GM23338 (cell line): ENCODE measurements at regions not wholly inside any gene's neighbourhood (a gene's known extent, or its start where the extent isn't known, plus 50 kb on each side); places are given as distances from the start of the nearest gene placed in this dataset.
A peak's percentile ranks its signal among the peaks of the same experiment; 100 is the strongest.

Experiments
- ATAC-seq: fragments of 200-7000 bp; cut with Tn5 transposase; 3 replicates; pipeline ENCODE4 v1.9.1; 2020
- DNase-seq: peaks from one replicate; pipeline ENCODE4 v3.0.0-alpha.2; 2015; ENCODE audit warnings: low spot score
- H2AFZ ChIP-seq: fragments of 200-600 bp; sonication (generic); 2 replicates; pipeline ENCODE4 v1.8.0; 2016; ENCODE audit warnings: antibody characterized with exemption, mild to moderate bottlenecking, moderate library complexity
- H3F3A ChIP-seq: fragments of 200-600 bp; sonication (generic); replicated peaks from 2 replicates; pipeline ENCODE4 v1.8.0; 2017; ENCODE audit warnings: antibody characterized with exemption, mixed run types, low read depth
- H3K27ac ChIP-seq: fragments of 200-600 bp; sonication (generic); 2 replicates; pipeline ENCODE4 v1.6.1; 2016; ENCODE audit warnings: low read depth
- H3K27me3 ChIP-seq: fragments of 200-600 bp; sonication (generic); 2 replicates; pipeline ENCODE4 v1.8.0; 2016; ENCODE audit warnings: mild to moderate bottlenecking, mixed run types, moderate library complexity; ENCODE audit not compliant: insufficient read depth
- H3K36me3 ChIP-seq: fragments of 200-600 bp; sonication (generic); 2 replicates; pipeline ENCODE4 v1.8.0; 2016; ENCODE audit warnings: mild to moderate bottlenecking; ENCODE audit not compliant: insufficient read depth
- H3K4me1 ChIP-seq: fragments of 200-600 bp; sonication (generic); 2 replicates; pipeline ENCODE4 v1.8.0; 2016; ENCODE audit warnings: mild to moderate bottlenecking, moderate library complexity; ENCODE audit not compliant: insufficient read depth
- H3K4me2 ChIP-seq: fragments of 200-600 bp; sonication (generic); 2 replicates; pipeline ENCODE4 v1.7.1; 2017; ENCODE audit warnings: mixed run types
- H3K4me3 ChIP-seq: fragments of 200-600 bp; sonication (generic); 2 replicates; pipeline ENCODE4 v1.6.1; 2016; ENCODE audit warnings: mixed run types
- H3K79me2 ChIP-seq: fragments of 200-600 bp; sonication (generic); replicated peaks from 2 replicates; pipeline ENCODE4 v1.8.0; 2017; ENCODE audit warnings: mild to moderate bottlenecking; ENCODE audit not compliant: insufficient read depth
- H3K9me2 ChIP-seq: fragments of 200-600 bp; sonication (generic); 2 replicates; pipeline ENCODE4 v1.8.0; 2017; ENCODE audit not compliant: insufficient read depth
- H4K20me1 ChIP-seq: fragments of 200-600 bp; sonication (generic); replicated peaks from 2 replicates; pipeline ENCODE4 v1.8.0; 2017; ENCODE audit warnings: mild to moderate bottlenecking; ENCODE audit not compliant: insufficient read depth
- H3K27ac Mint-ChIP-seq: 2 replicates; pipeline ENCODE4 v1.8.0; 2020; ENCODE audit warnings: inconsistent platforms, mild to moderate bottlenecking, moderate library complexity, mixed read lengths
- H3K27me3 Mint-ChIP-seq: 3 replicates; pipeline ENCODE4 v1.8.0; 2022; ENCODE audit warnings: low read depth, mild to moderate bottlenecking, moderate library complexity, mixed read lengths, inconsistent platforms; ENCODE audit not compliant: insufficient read depth, poor library complexity
- H3K36me3 Mint-ChIP-seq: 3 replicates; pipeline ENCODE4 v1.8.0; 2021; ENCODE audit warnings: low read depth, mild to moderate bottlenecking, inconsistent platforms, moderate library complexity, mixed read lengths
- H3K4me1 Mint-ChIP-seq: 3 replicates; pipeline ENCODE4 v1.8.0; 2020; ENCODE audit warnings: mild to moderate bottlenecking, inconsistent platforms, mixed read lengths
- H3K4me3 Mint-ChIP-seq: 3 replicates; pipeline ENCODE4 v1.8.0; 2021; ENCODE audit warnings: moderate library complexity, mild to moderate bottlenecking, inconsistent platforms, mixed read lengths
- H3K9me3 Mint-ChIP-seq: 3 replicates; pipeline ENCODE4 v1.8.0; 2020; ENCODE audit warnings: moderate library complexity, mild to moderate bottlenecking, inconsistent platforms, mixed read lengths
- CTCF ChIP-seq, 2 experiments: fragments of 200-600 bp in 1 of 2; sonication (generic) in 1 of 2; conservative IDR thresholded peaks; 2 replicates each; pipeline versions ENCODE4 v1.5.1 to v1.6.1; 2016 to 2017; ENCODE audit warnings: antibody characterized with exemption in 2 of 2, low read depth in 2 of 2, mild to moderate bottlenecking in 2 of 2, moderate library complexity in 1 of 2
- ETS1 ChIP-seq: IDR thresholded peaks from 2 replicates; pipeline ENCODE4 v1.6.1; 2016; ENCODE audit warnings: antibody characterized with exemption
- EZH2 ChIP-seq: fragments of 200-600 bp; sonication (generic); IDR thresholded peaks from one replicate; pipeline ENCODE4 v1.8.0; 2017; ENCODE audit warnings: antibody characterized with exemption, mild to moderate bottlenecking, low read depth; ENCODE audit not compliant: unreplicated experiment
- EZH2phosphoT487 ChIP-seq: fragments of 200-600 bp; sonication (generic); IDR thresholded peaks from one replicate; pipeline ENCODE4 v1.8.1; 2018; ENCODE audit warnings: antibody characterized with exemption; ENCODE audit not compliant: unreplicated experiment
- JUNB ChIP-seq: IDR thresholded peaks from one replicate; pipeline ENCODE4 v1.6.1; 2016; ENCODE audit warnings: antibody characterized with exemption; ENCODE audit not compliant: unreplicated experiment
- STAT1 ChIP-seq: IDR thresholded peaks from one replicate; pipeline ENCODE4 v1.6.1; 2016; ENCODE audit warnings: antibody characterized with exemption; ENCODE audit not compliant: unreplicated experiment
- ZNF114 ChIP-seq: fragments of 250-450 bp; sonication (Bioruptor Pico); IDR thresholded peaks from 2 replicates; pipeline ENCODE4 v1.5.0; 2020; ENCODE audit warnings: mild to moderate bottlenecking, moderate library complexity
- ZNF331 ChIP-seq: fragments of 250-450 bp; sonication (Bioruptor Pico); IDR thresholded peaks from 2 replicates; pipeline ENCODE4 v1.5.0; 2020; ENCODE audit warnings: low read depth, mild to moderate bottlenecking, moderate library complexity
- TF ChIP-seq, protein P1 (sequence below): IDR thresholded peaks from one replicate; pipeline ENCODE4 v1.6.1; 2018; ENCODE audit warnings: antibody characterized with exemption; ENCODE audit not compliant: unreplicated experiment
- TF ChIP-seq, protein P2 (sequence below): fragments of 250-450 bp; sonication (Bioruptor Pico); IDR thresholded peaks from 2 replicates; pipeline ENCODE4 v1.5.0; 2020; ENCODE audit warnings: mild to moderate bottlenecking, moderate library complexity

GRCh38 chr15:97874139-97874538, 86.4 kb upstream of the ARRDC4 start:
- Histone ChIP-seq H3K27ac (no peak overlapping the region), H4K20me1 (no peaks in the 10 kb centered on the region), H3K9me2 (no peaks in the 10 kb centered on the region), H3K4me2 (no peak overlapping the region), H3K79me2 (no peaks in the 10 kb centered on the region), H3K4me3 (no peak overlapping the region), H3K4me1 (no peaks in the 10 kb centered on the region), H3F3A (no peaks in the 10 kb centered on the region), H2AFZ (no peak overlapping the region), H3K27me3 (no peaks in the 10 kb centered on the region), H3K36me3 (no peaks in the 10 kb centered on the region)
- Mint-ChIP-seq H3K27ac (no peak overlapping the region), H3K4me1 (no peaks in the 10 kb centered on the region), H3K36me3 (no peaks in the 10 kb centered on the region), H3K27me3 (peaks cover 6% of the 10 kb centered on the region), H3K4me3 (no peak overlapping the region), H3K9me3 (peaks cover 19% of the 10 kb centered on the region)
- no peak for ATAC-seq
- no peak for TF ChIP-seq EZH2
- TF ChIP-seq, protein P1, sequence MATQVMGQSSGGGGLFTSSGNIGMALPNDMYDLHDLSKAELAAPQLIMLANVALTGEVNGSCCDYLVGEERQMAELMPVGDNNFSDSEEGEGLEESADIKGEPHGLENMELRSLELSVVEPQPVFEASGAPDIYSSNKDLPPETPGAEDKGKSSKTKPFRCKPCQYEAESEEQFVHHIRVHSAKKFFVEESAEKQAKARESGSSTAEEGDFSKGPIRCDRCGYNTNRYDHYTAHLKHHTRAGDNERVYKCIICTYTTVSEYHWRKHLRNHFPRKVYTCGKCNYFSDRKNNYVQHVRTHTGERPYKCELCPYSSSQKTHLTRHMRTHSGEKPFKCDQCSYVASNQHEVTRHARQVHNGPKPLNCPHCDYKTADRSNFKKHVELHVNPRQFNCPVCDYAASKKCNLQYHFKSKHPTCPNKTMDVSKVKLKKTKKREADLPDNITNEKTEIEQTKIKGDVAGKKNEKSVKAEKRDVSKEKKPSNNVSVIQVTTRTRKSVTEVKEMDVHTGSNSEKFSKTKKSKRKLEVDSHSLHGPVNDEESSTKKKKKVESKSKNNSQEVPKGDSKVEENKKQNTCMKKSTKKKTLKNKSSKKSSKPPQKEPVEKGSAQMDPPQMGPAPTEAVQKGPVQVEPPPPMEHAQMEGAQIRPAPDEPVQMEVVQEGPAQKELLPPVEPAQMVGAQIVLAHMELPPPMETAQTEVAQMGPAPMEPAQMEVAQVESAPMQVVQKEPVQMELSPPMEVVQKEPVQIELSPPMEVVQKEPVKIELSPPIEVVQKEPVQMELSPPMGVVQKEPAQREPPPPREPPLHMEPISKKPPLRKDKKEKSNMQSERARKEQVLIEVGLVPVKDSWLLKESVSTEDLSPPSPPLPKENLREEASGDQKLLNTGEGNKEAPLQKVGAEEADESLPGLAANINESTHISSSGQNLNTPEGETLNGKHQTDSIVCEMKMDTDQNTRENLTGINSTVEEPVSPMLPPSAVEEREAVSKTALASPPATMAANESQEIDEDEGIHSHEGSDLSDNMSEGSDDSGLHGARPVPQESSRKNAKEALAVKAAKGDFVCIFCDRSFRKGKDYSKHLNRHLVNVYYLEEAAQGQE, result no peak
- TF ChIP-seq ETS1, result no peak
- TF ChIP-seq STAT1, result no peak
- TF ChIP-seq JUNB, result no peak
- DNase-seq, result no peak

DNA sequence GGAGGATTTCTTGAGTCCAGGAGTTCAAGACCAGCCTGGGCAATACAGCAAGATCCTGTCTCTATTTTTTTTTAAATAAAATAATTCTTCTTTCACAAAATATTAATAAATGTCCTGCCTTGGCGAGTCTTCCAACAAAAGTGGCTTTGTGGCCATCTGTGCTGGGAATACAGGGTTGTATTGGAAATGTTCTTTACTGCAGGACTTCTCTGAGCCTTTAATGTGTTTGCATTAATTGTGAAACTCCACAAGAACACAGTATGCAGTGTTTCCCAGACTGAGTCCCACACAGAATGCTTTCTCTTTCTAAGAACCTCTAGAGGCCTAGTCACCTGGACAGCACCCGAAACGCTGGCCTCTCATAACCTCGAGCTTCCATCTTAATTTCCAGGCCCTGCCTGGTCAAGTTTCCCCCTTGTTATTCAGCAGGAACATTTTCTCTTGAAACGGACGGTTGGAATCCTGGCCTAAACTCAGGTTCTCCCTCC, 85.4 kb upstream of the ARRDC4 start:
- peak overlapping the region; percentile 51; the same call in 2 of the 3 replicates for H3K4me3 Mint-ChIP-seq
- H3K27ac Mint-ChIP-seq, result no peak overlapping the region
- Histone ChIP-seq H3K79me2 (no peaks in the 10 kb centered on the region), H3F3A (no peaks in the 10 kb centered on the region), H3K4me1 (no peaks in the 10 kb centered on the region), H2AFZ (peak overlapping the region; percentile 91), H3K27ac (no peak overlapping the region), H3K4me3 (peak overlapping the region; percentile 39; the same call in 1 of the 2 replicates), H4K20me1 (no peaks in the 10 kb centered on the region), H3K9me2 (no peaks in the 10 kb centered on the region), H3K36me3 (no peaks in the 10 kb centered on the region), H3K27me3 (no peaks in the 10 kb centered on the region), H3K4me2 (peak overlapping the region; percentile 57)
- peaks cover 19% of the 10 kb centered on the region for H3K9me3 Mint-ChIP-seq
- no peaks in the 10 kb centered on the region for H3K36me3 Mint-ChIP-seq
- ATAC-seq (no peak), DNase-seq (no peak)
- H3K4me1 Mint-ChIP-seq, result no peaks in the 10 kb centered on the region
- H3K27me3 Mint-ChIP-seq, result peaks cover 6% of the 10 kb centered on the region
- TF ChIP-seq EZH2phosphoT487 (no peak), ZNF331 (CRISPR knock-in tag) (no peak), CTCF (conservative IDR thresholded peaks at IDR 0.05; ENCODE audit: low read depth in 2 of 2) (no peak), ZNF114 (CRISPR knock-in tag) (no peak), STAT1 (no peak)
- TF ChIP-seq, protein P2, sequence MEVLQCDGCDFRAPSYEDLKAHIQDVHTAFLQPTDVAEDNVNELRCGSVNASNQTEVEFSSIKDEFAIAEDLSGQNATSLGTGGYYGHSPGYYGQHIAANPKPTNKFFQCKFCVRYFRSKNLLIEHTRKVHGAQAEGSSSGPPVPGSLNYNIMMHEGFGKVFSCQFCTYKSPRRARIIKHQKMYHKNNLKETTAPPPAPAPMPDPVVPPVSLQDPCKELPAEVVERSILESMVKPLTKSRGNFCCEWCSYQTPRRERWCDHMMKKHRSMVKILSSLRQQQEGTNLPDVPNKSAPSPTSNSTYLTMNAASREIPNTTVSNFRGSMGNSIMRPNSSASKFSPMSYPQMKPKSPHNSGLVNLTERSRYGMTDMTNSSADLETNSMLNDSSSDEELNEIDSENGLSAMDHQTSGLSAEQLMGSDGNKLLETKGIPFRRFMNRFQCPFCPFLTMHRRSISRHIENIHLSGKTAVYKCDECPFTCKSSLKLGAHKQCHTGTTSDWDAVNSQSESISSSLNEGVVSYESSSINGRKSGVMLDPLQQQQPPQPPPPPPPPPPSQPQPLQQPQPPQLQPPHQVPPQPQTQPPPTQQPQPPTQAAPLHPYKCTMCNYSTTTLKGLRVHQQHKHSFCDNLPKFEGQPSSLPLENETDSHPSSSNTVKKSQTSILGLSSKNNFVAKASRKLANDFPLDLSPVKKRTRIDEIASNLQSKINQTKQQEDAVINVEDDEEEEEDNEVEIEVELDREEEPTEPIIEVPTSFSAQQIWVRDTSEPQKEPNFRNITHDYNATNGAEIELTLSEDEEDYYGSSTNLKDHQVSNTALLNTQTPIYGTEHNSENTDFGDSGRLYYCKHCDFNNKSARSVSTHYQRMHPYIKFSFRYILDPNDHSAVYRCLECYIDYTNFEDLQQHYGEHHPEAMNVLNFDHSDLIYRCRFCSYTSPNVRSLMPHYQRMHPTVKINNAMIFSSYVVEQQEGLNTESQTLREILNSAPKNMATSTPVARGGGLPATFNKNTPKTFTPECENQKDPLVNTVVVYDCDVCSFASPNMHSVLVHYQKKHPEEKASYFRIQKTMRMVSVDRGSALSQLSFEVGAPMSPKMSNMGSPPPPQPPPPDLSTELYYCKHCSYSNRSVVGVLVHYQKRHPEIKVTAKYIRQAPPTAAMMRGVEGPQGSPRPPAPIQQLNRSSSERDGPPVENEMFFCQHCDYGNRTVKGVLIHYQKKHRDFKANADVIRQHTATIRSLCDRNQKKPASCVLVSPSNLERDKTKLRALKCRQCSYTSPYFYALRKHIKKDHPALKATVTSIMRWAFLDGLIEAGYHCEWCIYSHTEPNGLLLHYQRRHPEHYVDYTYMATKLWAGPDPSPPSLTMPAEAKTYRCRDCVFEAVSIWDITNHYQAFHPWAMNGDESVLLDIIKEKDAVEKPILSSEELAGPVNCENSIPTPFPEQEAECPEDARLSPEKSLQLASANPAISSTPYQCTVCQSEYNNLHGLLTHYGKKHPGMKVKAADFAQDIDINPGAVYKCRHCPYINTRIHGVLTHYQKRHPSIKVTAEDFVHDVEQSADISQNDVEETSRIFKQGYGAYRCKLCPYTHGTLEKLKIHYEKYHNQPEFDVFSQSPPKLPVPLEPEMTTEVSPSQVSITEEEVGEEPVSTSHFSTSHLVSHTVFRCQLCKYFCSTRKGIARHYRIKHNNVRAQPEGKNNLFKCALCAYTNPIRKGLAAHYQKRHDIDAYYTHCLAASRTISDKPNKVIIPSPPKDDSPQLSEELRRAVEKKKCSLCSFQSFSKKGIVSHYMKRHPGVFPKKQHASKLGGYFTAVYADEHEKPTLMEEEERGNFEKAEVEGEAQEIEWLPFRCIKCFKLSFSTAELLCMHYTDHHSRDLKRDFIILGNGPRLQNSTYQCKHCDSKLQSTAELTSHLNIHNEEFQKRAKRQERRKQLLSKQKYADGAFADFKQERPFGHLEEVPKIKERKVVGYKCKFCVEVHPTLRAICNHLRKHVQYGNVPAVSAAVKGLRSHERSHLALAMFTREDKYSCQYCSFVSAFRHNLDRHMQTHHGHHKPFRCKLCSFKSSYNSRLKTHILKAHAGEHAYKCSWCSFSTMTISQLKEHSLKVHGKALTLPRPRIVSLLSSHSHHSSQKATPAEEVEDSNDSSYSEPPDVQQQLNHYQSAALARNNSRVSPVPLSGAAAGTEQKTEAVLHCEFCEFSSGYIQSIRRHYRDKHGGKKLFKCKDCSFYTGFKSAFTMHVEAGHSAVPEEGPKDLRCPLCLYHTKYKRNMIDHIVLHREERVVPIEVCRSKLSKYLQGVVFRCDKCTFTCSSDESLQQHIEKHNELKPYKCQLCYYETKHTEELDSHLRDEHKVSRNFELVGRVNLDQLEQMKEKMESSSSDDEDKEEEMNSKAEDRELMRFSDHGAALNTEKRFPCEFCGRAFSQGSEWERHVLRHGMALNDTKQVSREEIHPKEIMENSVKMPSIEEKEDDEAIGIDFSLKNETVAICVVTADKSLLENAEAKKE (CRISPR knock-in tag), result no peak
